VCaP (cell line): ENCODE measurements at regions not wholly inside any gene's neighbourhood (a gene's known extent, or its start where the extent isn't known, plus 50 kb on each side); places are given as distances from the start of the nearest gene placed in this dataset.

ENCODE experiments used
- H3K27ac ChIP-seq: fragments of 450-650 bp; 2 replicates; pipeline ENCODE4 v1.5.1; 2017
- CTCF ChIP-seq: fragments of 450-650 bp; conservative IDR thresholded peaks from 2 replicates; pipeline ENCODE4 v1.5.1; 2017; ENCODE audit warnings: mild to moderate bottlenecking, moderate library complexity

GRCh38 chrX:76026751-76027150, 146.1 kb upstream of the PBDC1 start:
- TF ChIP-seq CTCF = no peak
- no peak overlapping the region for H3K27ac ChIP-seq

GRCh38 chrX:76029385-76029784, 143.5 kb upstream of the PBDC1 start:
- TF ChIP-seq CTCF = no peak

GRCh38 chrX:76064825-76065224, 108.0 kb upstream of the PBDC1 start:
- no peak for TF ChIP-seq CTCF

More at GRCh38 chrX:76029385-76029784, 143.5 kb upstream of the PBDC1 start:
- H3K27ac ChIP-seq = no peak overlapping the region

GRCh38 chrX:76076124-76076523, 96.7 kb upstream of the PBDC1 start:
- TF ChIP-seq CTCF = no peak
- H3K27ac ChIP-seq = no peak overlapping the region

More at GRCh38 chrX:76064825-76065224, 108.0 kb upstream of the PBDC1 start:
- no peak overlapping the region for H3K27ac ChIP-seq

GRCh38 chrX:76109654-76110053, 63.2 kb upstream of the PBDC1 start:
- TF ChIP-seq CTCF = no peak; the same call in 1 of the 2 replicates
- no peak overlapping the region for H3K27ac ChIP-seq
